Thyroid gland (tissue), 4 donors: ENCODE measurements at regions not wholly inside any gene's neighbourhood (a gene's known extent, or its start where the extent isn't known, plus 50 kb on each side); places are given as distances from the start of the nearest gene placed in this dataset.

Experiments used
- POLR2A ChIP-seq, 2 donors: fragments of 450-650 bp; IDR thresholded peaks; one replicate each; pipeline ENCODE4 v1.6.1; 2017; ENCODE audit warnings: antibody characterized with exemption in 2 of 2, mild to moderate bottlenecking in 2 of 2, moderate library complexity in 1 of 2
- TF ChIP-seq, protein P1 (sequence below), 6 experiments: fragments of 200-600 bp in 3 of 6; fragments of 450-650 bp in 3 of 6; sonication (generic) in 3 of 6; IDR thresholded peaks; one replicate each; pipeline ENCODE4 v1.5.1; 2016 to 2019; ENCODE audit warnings: antibody characterized with exemption in 6 of 6, mild to moderate bottlenecking in 2 of 6, inconsistent platforms in 1 of 6, moderate library complexity in 1 of 6

DNA sequence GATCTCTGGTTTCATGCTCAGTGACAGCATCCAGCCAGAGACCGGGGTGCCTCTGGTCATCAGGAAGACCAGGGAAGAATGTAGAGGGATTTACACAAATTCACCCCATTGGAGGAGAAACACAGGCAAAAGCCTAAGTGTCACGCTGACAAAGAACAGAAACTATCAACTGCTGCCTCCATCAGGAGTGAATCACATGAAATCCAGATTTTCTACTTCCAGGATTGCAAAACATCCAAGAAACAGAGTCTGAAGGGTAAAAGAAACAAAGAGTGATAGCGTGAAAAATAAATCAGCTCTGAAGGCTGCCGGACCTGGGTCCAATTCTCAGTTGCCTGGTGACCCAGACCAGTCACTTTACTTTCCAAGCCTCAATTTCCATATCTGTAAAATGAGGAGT is 136.1 kb upstream of the MAP1LC3B2 start:
- TF ChIP-seq, protein P1, sequence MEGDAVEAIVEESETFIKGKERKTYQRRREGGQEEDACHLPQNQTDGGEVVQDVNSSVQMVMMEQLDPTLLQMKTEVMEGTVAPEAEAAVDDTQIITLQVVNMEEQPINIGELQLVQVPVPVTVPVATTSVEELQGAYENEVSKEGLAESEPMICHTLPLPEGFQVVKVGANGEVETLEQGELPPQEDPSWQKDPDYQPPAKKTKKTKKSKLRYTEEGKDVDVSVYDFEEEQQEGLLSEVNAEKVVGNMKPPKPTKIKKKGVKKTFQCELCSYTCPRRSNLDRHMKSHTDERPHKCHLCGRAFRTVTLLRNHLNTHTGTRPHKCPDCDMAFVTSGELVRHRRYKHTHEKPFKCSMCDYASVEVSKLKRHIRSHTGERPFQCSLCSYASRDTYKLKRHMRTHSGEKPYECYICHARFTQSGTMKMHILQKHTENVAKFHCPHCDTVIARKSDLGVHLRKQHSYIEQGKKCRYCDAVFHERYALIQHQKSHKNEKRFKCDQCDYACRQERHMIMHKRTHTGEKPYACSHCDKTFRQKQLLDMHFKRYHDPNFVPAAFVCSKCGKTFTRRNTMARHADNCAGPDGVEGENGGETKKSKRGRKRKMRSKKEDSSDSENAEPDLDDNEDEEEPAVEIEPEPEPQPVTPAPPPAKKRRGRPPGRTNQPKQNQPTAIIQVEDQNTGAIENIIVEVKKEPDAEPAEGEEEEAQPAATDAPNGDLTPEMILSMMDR (IDR thresholded peaks at IDR 0.05): no peak
- no peak for TF ChIP-seq POLR2A (IDR thresholded peaks at IDR 0.05)
